Upper lobe of left lung (tissue), 4 donors: ENCODE measurements at regions not wholly inside any gene's neighbourhood (a gene's known extent, or its start where the extent isn't known, plus 50 kb on each side); places are given as distances from the start of the nearest gene placed in this dataset.

Experiments used
- POLR2A ChIP-seq, 4 donors: fragments of 450-650 bp; IDR thresholded peaks; one replicate each; pipeline ENCODE4 v1.5.1; 2016 to 2017; ENCODE audit warnings: antibody characterized with exemption in 4 of 4, mild to moderate bottlenecking in 2 of 4
- POLR2AphosphoS5 ChIP-seq, 2 donors: sonication (generic); formaldehyde crosslinking; IDR thresholded peaks; one replicate each; pipeline ENCODE4 v1.5.1; 2017; ENCODE audit warnings: antibody characterized with exemption in 2 of 2
- TF ChIP-seq, protein P1 (sequence below), 6 experiments: fragments of 450-650 bp in 4 of 6; fragments of 200-600 bp in 2 of 6; sonication (generic) in 2 of 6; IDR thresholded peaks; one replicate each; pipeline ENCODE4 v1.5.1; 2016 to 2019; ENCODE audit warnings: antibody characterized with exemption in 6 of 6

- TF ChIP-seq POLR2AphosphoS5 (IDR thresholded peaks at IDR 0.05): no peak
- no peak for TF ChIP-seq POLR2A (IDR thresholded peaks at IDR 0.05)
- TF ChIP-seq, protein P1, sequence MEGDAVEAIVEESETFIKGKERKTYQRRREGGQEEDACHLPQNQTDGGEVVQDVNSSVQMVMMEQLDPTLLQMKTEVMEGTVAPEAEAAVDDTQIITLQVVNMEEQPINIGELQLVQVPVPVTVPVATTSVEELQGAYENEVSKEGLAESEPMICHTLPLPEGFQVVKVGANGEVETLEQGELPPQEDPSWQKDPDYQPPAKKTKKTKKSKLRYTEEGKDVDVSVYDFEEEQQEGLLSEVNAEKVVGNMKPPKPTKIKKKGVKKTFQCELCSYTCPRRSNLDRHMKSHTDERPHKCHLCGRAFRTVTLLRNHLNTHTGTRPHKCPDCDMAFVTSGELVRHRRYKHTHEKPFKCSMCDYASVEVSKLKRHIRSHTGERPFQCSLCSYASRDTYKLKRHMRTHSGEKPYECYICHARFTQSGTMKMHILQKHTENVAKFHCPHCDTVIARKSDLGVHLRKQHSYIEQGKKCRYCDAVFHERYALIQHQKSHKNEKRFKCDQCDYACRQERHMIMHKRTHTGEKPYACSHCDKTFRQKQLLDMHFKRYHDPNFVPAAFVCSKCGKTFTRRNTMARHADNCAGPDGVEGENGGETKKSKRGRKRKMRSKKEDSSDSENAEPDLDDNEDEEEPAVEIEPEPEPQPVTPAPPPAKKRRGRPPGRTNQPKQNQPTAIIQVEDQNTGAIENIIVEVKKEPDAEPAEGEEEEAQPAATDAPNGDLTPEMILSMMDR (IDR thresholded peaks at IDR 0.05): no peak
Observed at GRCh38 chr2:57959390-57959789, 87.2 kb upstream of the VRK2 start.
